Left cardiac atrium (tissue), 4 donors: ENCODE measurements at regions not wholly inside any gene's neighbourhood (a gene's known extent, or its start where the extent isn't known, plus 50 kb on each side); places are given as distances from the start of the nearest gene placed in this dataset.
"Not testable (repeated sequence)": the region's sequence is repeated elsewhere in the genome, so short reads cannot be mapped to it uniquely, and the experiment has no call there.

ENCODE experiments used
- ATAC-seq, 2 donors: fragments of 200-7000 bp; cut with Tn5 transposase; one replicate each; pipeline ENCODE4 v1.9.1; 2020; ENCODE audit warnings: mild to moderate bottlenecking in 2 of 2, moderate library complexity in 2 of 2
- DNase-seq: peaks from one replicate; pipeline ENCODE4 v3.0.0-alpha.2; 2020
- intact Hi-C, 2 donors: fragments of 100-400 bp; cut with DNase I; formaldehyde crosslinking; loops; one replicate each; pipeline versions ENCODE4 v1.14.1 to v1.15.1; 2022 to 2023
- donor health status: DM: no; HTN: yes; CAD: no.
- donor health status: DM: no; HTN: yes; CAD: no; lungs with severe emphysema.
- donor health status: DM: yes; HTN: yes; CAD: no.
- donor health status: Dilated cardiomyopathy.

- DNase-seq, intact Hi-C loops, ATAC-seq: not testable (repeated sequence)
Observed at GRCh38 chr2:173532732-173533531, 178.3 kb downstream of the CDCA7 start.

DNA sequence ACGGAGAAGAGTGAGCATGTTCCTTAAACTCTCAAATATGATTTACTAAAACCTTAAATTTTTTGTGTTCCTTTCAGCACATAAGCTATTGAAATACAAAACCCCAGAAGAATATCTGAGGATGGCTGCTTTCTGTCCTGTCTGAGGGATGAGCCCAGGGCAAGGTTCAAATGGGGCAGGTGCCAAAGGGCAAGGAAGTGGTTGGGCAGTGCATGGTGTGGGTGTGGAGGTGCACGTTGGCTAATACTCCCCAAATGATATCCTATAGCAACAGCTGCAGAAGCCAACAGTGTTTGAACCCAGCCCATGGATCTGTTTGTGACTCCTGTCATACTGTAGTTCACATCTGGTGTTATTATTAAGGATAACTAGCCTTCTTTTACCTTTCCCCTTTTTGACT is 183.0 kb downstream of the CDCA7 start:
- DNase-seq (no peak), ATAC-seq (no peak)
- intact Hi-C loops = no loop called here

- no peak for ATAC-seq
- intact Hi-C loops = no loop called here
- DNase-seq = no peak
Observed at GRCh38 chr2:173539615-173540014, 184.9 kb downstream of the CDCA7 start.

GRCh38 chr2:173544641-173545363 is 190.1 kb downstream of the CDCA7 start:
- ATAC-seq (no peak), DNase-seq (no peak)
- intact Hi-C loops = no loop called here

- ATAC-seq (peak; percentile 63), DNase-seq (no peak)
- intact Hi-C loops = no loop called here
Observed at GRCh38 chr2:173545364-173545763, 190.7 kb downstream of the CDCA7 start.

DNA sequence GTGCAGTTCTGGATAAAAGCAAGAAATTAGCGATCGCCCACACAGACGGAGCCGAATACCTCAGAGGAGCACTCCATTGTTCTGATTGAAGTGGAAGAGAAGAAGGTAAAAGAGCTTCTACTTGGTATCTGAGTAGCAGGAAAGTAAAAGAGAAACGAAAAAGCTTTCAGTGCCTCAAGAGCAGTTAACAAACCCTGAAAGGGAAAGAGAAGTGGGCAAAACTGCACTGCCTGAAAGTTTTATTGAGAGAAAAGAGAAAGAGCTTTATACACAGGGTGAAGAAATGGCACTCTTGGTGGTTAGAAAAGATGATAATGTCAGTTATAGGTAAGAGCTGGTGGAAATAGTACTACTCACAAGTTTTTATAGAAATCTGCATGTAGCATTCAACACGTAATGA is 192.8 kb downstream of the CDCA7 start:
- no peak for DNase-seq
- ATAC-seq = no peak
- intact Hi-C loops = no loop called here

DNA sequence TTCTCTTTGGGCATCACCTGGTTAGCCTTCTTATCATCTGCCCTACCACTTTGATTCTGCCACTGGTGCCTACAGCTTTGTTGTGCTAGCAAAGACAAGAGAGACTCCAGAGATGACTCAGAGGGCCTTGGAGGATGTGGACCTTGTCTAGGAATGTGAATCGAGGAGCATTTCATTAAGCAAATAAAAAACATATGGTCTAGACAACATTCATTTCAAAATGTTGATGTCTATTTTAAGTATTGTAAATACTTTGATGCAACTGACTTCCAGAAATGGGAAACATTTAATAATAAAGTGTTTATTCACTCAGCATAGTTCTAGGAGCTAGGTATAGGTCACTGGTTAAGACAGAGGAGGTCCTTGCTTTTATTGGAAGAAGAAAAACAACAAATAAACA is 195.5 kb downstream of the CDCA7 start:
- DNase-seq (no peak), ATAC-seq (no peak)
- intact Hi-C loops = no loop called here

DNA sequence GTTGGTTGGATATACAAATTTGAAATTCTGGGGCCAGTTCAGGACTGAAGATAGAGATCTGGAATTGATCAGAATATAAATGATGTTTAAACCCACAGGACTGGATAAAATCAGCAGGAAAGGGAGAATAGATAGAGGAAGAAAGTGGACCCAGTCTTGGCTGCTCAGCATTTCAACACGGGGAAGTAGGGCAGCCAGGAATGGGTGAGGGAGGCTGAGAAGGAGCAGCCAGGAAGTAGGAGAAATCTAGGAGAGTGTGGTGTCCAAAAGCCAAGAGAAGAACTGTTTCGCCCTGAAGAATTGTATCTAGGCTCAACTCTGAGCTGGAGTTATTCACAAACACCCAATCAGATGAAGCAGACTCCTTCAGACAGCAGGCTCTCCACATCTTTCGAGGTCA is 197.9 kb downstream of the CDCA7 start:
- DNase-seq = no peak
- intact Hi-C loops = no loop called here

DNA sequence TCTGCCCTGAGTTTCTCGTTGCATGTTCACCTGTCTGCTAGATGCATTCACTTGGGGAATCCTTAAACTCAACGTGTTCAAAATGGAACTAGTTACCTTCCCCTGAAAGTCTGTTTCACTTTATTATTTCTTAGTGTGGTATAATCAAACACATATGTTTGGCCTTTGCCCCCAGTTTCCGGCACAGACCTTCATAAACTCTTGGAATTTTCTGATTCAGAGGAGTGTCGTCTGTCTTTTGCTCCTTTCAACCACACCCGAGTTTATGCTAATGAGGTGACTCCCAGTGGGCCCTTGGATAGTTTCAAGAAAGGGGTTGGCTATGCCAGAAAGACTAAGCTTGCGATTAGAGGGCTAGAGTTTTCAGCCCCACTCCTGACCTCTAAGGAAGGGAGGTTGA is 198.9 kb downstream of the CDCA7 start:
- ATAC-seq (no peak), DNase-seq (no peak)
- intact Hi-C loops = no loop called here

More for the DNA sequence above, 197.9 kb downstream of the CDCA7 start:
- peak in 1 of 2 donors; percentile 44 for ATAC-seq

DNA sequence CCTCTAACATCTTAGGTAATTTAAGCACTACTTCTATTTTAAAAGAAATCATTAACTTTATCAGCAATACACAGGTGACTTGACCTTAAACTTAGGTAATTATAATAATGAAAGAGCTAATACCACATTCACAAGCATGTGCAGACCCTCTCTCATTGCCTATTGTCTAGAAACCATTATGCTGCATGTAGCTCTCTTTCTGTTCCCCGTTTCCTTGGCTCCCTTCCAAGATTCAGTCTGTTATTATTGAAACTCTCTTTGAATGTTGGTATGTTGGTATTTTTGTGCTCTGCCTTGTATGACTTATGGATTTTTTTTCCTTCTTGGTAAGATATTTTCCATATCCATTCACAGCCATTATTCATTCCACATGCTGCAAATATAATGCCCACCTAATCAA is 201.2 kb downstream of the CDCA7 start:
- ATAC-seq = no peak
- DNase-seq = no peak
- intact Hi-C loops = no loop called here

GRCh38 chr2:173556816-173557215 is 202.1 kb downstream of the CDCA7 start:
- ATAC-seq (no peak), DNase-seq (no peak)
- intact Hi-C loops = no loop called here

GRCh38 chr2:173557497-173557896 is 202.8 kb downstream of the CDCA7 start:
- ATAC-seq (no peak), DNase-seq (no peak)
- intact Hi-C loops = no loop called here

- ATAC-seq = no peak
- no peak for DNase-seq
- intact Hi-C loops = loop anchor here in 1 of 2 donors (5.0 kb wide), 1 partner anchor 165 kb away; no protein-coding TSS in a partner anchor
Observed at GRCh38 chr2:173567493-173567892, 212.8 kb downstream of the CDCA7 start.

- DNase-seq (no peak), ATAC-seq (peak in 1 of 2 donors; percentile 22)
- intact Hi-C loops = loop anchor here in 1 of 2 donors (5.0 kb wide), 1 partner anchor 166 kb away; no protein-coding TSS in a partner anchor
Observed at GRCh38 chr2:173568054-173568453, 213.4 kb downstream of the CDCA7 start.

- DNase-seq (no peak), ATAC-seq (no peak)
- intact Hi-C loops = no loop called here
Observed at GRCh38 chr2:173571021-173571821, 216.5 kb downstream of the CDCA7 start.

DNA sequence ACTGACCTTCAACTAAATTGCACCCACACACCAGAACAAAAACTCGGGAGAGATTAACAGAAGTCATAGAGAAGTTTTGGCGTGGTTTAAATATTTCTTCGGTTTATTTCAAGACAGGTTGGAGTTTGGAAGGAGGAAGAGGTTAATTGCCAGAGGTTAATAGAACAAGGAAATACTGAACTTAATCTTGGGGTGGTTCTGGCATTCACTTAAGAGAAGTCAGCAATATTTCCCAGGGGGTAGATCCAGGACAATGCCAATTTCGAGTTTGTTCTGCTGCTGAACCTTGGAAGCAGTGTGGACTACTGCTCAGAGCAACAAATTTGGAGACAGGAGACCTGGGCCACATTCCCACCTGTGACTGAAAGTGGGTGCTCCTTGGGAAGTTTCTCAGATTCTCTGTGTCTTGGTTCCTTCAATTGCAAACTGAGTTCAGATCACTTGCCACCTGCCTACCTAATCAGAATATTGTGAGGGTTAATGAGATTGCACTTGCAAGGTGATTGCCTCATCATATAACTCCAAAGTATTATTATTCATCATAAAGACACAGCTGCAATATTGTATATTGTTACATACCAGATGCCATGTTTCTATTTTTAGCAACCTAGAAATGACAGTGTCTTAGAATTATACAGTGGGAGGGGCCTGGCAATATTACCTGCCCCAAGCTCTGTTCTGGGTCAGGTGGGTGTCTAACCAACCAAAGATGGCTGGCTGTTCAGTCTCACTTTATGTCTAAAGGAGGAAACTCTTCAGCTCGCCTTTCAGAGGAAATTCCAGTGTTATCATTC is 217.4 kb downstream of the CDCA7 start:
- intact Hi-C loops = no loop called here
- ATAC-seq (no peak), DNase-seq (no peak)

- DNase-seq = no peak
- no peak for ATAC-seq
- intact Hi-C loops = no loop called here
Observed at GRCh38 chr2:173572848-173573247, 218.2 kb downstream of the CDCA7 start.

DNA sequence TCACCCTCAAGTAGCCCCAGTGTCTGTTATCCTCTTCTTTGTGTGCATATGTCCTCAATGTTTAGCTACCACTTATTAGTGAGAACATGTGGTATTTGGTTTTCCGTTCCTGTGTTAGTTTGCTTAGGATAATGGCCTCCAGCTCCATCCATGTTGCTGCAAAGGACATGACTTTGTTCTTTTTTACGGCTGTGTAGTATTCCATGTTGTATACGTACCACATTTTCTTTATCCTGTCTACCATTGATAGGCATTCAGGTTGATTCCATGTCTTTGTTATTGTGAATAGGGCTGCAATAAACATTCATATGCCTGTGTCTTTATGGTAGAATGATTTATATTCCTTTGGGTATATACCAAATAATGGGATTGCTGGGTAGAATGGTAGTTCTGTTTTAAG is 219.1 kb downstream of the CDCA7 start:
- ATAC-seq, intact Hi-C loops, DNase-seq: not testable (repeated sequence)
